HG03103 (cell line): ENCODE measurements at regions not wholly inside any gene's neighbourhood (a gene's known extent, or its start where the extent isn't known, plus 50 kb on each side); places are given as distances from the start of the nearest gene placed in this dataset.

ENCODE experiments used
- ATAC-seq: cut with Tn5 transposase; IDR thresholded peaks from one replicate; pipeline ENCODE4 v1.9.1; 2021; ENCODE audit warnings: low read depth; ENCODE audit not compliant: unreplicated experiment

GRCh38 chr2:122094557-122094956 lies 339.1 kb downstream of the TSN start:
- no peak for ATAC-seq

- no peak for ATAC-seq
Measured at GRCh38 chr2:122096761-122097160, 341.3 kb downstream of the TSN start.

GRCh38 chr2:122098306-122098705 lies 342.9 kb downstream of the TSN start:
- no peak for ATAC-seq

- ATAC-seq: no peak
Measured at GRCh38 chr2:122100346-122100745, 344.9 kb downstream of the TSN start.

GRCh38 chr2:122100756-122101155 lies 345.3 kb downstream of the TSN start:
- no peak for ATAC-seq

- ATAC-seq: no peak
Measured at GRCh38 chr2:122101319-122101718, 345.9 kb downstream of the TSN start.

- ATAC-seq: no peak
Measured at GRCh38 chr2:122105171-122105876, 349.9 kb downstream of the TSN start.

GRCh38 chr2:122105877-122106206 lies 350.4 kb downstream of the TSN start:
- no peak for ATAC-seq

GRCh38 chr2:122108186-122108585 lies 352.7 kb downstream of the TSN start:
- no peak for ATAC-seq

- ATAC-seq: no peak
Measured at GRCh38 chr2:122112216-122113005, 357.0 kb downstream of the TSN start.

- ATAC-seq: no peak
Measured at GRCh38 chr2:122114421-122114820, 359.0 kb downstream of the TSN start.

- no peak for ATAC-seq
Measured at GRCh38 chr2:122117371-122117770, 361.9 kb downstream of the TSN start.

GRCh38 chr2:122129399-122129798 lies 373.9 kb downstream of the TSN start:
- ATAC-seq: no peak

- ATAC-seq: no peak
Measured at GRCh38 chr2:122132147-122132691, 376.8 kb downstream of the TSN start.

- ATAC-seq: no peak
Measured at GRCh38 chr2:122135021-122135937, 379.8 kb downstream of the TSN start.

GRCh38 chr2:122136056-122136455 lies 380.6 kb downstream of the TSN start:
- no peak for ATAC-seq

- ATAC-seq: no peak
Measured at GRCh38 chr2:122138561-122138960, 383.1 kb downstream of the TSN start.

GRCh38 chr2:122139739-122140420 lies 384.4 kb downstream of the TSN start:
- no peak for ATAC-seq

GRCh38 chr2:122144884-122145283 lies 389.4 kb downstream of the TSN start:
- no peak for ATAC-seq

- no peak for ATAC-seq
Measured at GRCh38 chr2:122145856-122146255, 390.4 kb downstream of the TSN start.
